ENCODE measurements at regions not wholly inside any gene's neighbourhood (a gene's known extent, or its start where the extent isn't known, plus 50 kb on each side); places are given as distances from the start of the nearest gene placed in this dataset.

DNA sequence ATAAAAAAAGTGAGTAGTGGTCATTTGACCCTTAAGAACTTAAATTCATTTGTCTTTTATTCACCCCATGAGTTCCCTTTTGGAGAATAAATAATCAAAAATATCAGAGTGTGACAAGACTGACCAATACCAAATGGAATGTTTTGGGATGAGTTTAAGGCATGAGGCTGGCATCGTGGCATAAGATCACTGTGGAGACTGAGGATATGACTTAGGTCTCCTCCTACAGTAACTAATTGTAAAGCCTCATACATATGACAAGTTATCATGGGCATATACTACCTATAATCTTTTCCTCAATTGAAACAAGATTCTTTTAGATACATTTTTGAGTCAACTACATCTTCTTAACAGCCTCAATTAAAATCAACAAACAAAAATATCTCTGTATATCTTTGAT is 782.0 kb downstream of the SLITRK1 start:
- Histone ChIP-seq H3K4me2 (ENCODE audit: low read length) (no peak overlapping the region), H3K79me2 (replicated peaks; ENCODE audit: insufficient read depth, low read length) (no peaks in the 10 kb centered on the region), H2AFZ (ENCODE audit: low read depth, low read length) (no peak overlapping the region), H3K4me3 (ENCODE audit: low read length) (no peak overlapping the region), H3K27ac (ENCODE audit: low read length) (no peak overlapping the region), H3K27me3 (ENCODE audit: insufficient read depth, low read depth, low read length) (no peaks in the 10 kb centered on the region), H3K9ac (ENCODE audit: low read length) (no peak overlapping the region), H3K9me2 (ENCODE audit: insufficient read depth, low read length) (no peaks in the 10 kb centered on the region), H3F3A (ENCODE audit: insufficient read depth, low read length, poor library complexity, severe bottlenecking) (no peaks in the 10 kb centered on the region), H4K20me1 (ENCODE audit: insufficient read depth) (no peaks in the 10 kb centered on the region), H3K36me3 (ENCODE audit: insufficient read depth, low read length) (no peaks in the 10 kb centered on the region), H3K9me3 (ENCODE audit: low read length) (no peaks in the 10 kb centered on the region)
- TF ChIP-seq EZH2 (IDR thresholded peaks at IDR 0.05; ENCODE audit: borderline replicate concordance, insufficient read depth, low read length, poor library complexity, severe bottlenecking) (no peak), TAF1 (IDR thresholded peaks at IDR 0.05; ENCODE audit: low read depth) (no peak), POLR2AphosphoS5 (IDR thresholded peaks at IDR 0.05) (no peak), RAD21 (conservative IDR thresholded peaks at IDR 0.05) (no peak), MXI1 (conservative IDR thresholded peaks at IDR 0.05; ENCODE audit: poor library complexity, severe bottlenecking) (no peak)
- TF ChIP-seq, protein P1, sequence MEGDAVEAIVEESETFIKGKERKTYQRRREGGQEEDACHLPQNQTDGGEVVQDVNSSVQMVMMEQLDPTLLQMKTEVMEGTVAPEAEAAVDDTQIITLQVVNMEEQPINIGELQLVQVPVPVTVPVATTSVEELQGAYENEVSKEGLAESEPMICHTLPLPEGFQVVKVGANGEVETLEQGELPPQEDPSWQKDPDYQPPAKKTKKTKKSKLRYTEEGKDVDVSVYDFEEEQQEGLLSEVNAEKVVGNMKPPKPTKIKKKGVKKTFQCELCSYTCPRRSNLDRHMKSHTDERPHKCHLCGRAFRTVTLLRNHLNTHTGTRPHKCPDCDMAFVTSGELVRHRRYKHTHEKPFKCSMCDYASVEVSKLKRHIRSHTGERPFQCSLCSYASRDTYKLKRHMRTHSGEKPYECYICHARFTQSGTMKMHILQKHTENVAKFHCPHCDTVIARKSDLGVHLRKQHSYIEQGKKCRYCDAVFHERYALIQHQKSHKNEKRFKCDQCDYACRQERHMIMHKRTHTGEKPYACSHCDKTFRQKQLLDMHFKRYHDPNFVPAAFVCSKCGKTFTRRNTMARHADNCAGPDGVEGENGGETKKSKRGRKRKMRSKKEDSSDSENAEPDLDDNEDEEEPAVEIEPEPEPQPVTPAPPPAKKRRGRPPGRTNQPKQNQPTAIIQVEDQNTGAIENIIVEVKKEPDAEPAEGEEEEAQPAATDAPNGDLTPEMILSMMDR (IDR thresholded peaks at IDR 0.05; ENCODE audit: poor library complexity, severe bottlenecking) = no peak
- TF ChIP-seq, protein P2, sequence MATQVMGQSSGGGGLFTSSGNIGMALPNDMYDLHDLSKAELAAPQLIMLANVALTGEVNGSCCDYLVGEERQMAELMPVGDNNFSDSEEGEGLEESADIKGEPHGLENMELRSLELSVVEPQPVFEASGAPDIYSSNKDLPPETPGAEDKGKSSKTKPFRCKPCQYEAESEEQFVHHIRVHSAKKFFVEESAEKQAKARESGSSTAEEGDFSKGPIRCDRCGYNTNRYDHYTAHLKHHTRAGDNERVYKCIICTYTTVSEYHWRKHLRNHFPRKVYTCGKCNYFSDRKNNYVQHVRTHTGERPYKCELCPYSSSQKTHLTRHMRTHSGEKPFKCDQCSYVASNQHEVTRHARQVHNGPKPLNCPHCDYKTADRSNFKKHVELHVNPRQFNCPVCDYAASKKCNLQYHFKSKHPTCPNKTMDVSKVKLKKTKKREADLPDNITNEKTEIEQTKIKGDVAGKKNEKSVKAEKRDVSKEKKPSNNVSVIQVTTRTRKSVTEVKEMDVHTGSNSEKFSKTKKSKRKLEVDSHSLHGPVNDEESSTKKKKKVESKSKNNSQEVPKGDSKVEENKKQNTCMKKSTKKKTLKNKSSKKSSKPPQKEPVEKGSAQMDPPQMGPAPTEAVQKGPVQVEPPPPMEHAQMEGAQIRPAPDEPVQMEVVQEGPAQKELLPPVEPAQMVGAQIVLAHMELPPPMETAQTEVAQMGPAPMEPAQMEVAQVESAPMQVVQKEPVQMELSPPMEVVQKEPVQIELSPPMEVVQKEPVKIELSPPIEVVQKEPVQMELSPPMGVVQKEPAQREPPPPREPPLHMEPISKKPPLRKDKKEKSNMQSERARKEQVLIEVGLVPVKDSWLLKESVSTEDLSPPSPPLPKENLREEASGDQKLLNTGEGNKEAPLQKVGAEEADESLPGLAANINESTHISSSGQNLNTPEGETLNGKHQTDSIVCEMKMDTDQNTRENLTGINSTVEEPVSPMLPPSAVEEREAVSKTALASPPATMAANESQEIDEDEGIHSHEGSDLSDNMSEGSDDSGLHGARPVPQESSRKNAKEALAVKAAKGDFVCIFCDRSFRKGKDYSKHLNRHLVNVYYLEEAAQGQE (IDR thresholded peaks at IDR 0.05; ENCODE audit: borderline replicate concordance) = no peak

DNA sequence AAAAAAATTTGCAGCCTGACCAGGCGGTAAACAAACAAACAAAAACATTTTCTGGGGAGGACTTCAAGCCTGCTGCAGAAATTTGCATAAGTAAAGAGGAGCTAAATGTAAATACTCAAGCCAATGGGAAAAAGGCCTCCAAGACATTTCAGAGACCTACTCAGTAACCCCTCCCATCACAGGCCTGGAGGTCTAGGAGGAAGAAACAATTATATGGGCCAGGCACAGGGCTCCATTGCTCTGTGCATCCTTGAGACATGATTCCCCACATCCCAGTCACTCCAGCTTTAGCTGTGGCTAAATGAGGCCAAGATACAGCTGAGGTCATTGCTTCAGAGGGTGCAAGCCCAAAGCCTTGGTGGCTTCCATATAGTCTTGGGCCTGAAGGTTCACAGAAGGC is 793.4 kb downstream of the SLITRK1 start:
- no peak overlapping the region for H3K9ac ChIP-seq (ENCODE audit: low read length)
- H3K27me3 ChIP-seq (ENCODE audit: insufficient read depth, low read depth, low read length) = no peaks in the 10 kb centered on the region
- H3K79me2 ChIP-seq (replicated peaks; ENCODE audit: insufficient read depth, low read length) = no peaks in the 10 kb centered on the region
- no peaks in the 10 kb centered on the region for H4K20me1 ChIP-seq (ENCODE audit: insufficient read depth)
- no peak for TF ChIP-seq RAD21 (conservative IDR thresholded peaks at IDR 0.05)
- no peak for TF ChIP-seq POLR2AphosphoS5 (IDR thresholded peaks at IDR 0.05)
- TF ChIP-seq MXI1 (conservative IDR thresholded peaks at IDR 0.05; ENCODE audit: poor library complexity, severe bottlenecking) = no peak
- no peak for TF ChIP-seq TAF1 (IDR thresholded peaks at IDR 0.05; ENCODE audit: low read depth)
- no peak for TF ChIP-seq SMC3 (conservative IDR thresholded peaks at IDR 0.05; ENCODE audit: poor library complexity)
- TF ChIP-seq EZH2 (IDR thresholded peaks at IDR 0.05; ENCODE audit: borderline replicate concordance, insufficient read depth, low read length, poor library complexity, severe bottlenecking) = no peak
- TF ChIP-seq, protein P2 (IDR thresholded peaks at IDR 0.05; ENCODE audit: borderline replicate concordance) = no peak
- no peak for TF ChIP-seq EP300 (conservative IDR thresholded peaks at IDR 0.05; ENCODE audit: poor library complexity, severe bottlenecking)
- TF ChIP-seq, protein P1 (IDR thresholded peaks at IDR 0.05; ENCODE audit: poor library complexity, severe bottlenecking) = no peak
- no peak overlapping the region for H2AFZ ChIP-seq (ENCODE audit: low read depth, low read length)
- H3K9me2 ChIP-seq (ENCODE audit: insufficient read depth, low read length) = no peaks in the 10 kb centered on the region
- H3K27ac ChIP-seq (ENCODE audit: low read length) = no peak overlapping the region
- no peaks in the 10 kb centered on the region for H3K36me3 ChIP-seq (ENCODE audit: insufficient read depth, low read length)
- no peak overlapping the region for H3K4me2 ChIP-seq (ENCODE audit: low read length)
- H3K9me3 ChIP-seq (ENCODE audit: low read length) = peaks cover 5% of the 10 kb centered on the region
- H3K4me3 ChIP-seq (ENCODE audit: low read length) = no peak overlapping the region
- no peaks in the 10 kb centered on the region for H3F3A ChIP-seq (ENCODE audit: insufficient read depth, low read length, poor library complexity, severe bottlenecking)
